ENCODE measurements at regions not wholly inside any gene's neighbourhood (a gene's known extent, or its start where the extent isn't known, plus 50 kb on each side); places are given as distances from the start of the nearest gene placed in this dataset.

DNA sequence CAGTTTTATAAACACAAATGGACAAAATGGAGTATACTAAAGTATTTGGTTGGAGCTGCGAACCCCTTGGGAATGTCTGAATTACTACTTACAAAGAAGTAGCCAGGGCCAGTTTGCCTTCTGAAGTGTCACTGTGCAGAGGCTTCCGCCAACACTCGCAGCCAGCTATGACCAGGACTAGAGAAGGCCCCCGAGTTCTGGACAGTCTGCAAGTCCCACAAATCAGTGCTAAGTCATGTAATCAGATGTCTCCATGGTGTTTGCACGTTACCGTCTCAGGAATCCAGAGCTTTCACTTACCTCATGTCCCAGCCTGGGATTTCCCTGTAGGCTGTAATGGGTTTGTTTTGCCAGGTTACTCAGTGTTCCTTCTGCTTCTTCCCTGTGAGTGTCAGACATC is 106.6 kb upstream of the SPAG17 start:
- TF ChIP-seq POLR2AphosphoS5 (IDR thresholded peaks at IDR 0.05; ENCODE audit: low read depth, low read length) (no peak), POLR2A (IDR thresholded peaks at IDR 0.05; ENCODE audit: low read depth, low read length) (no peak)

All from GM12891 (cell line).